ENCODE measurements at regions not wholly inside any gene's neighbourhood (a gene's known extent, or its start where the extent isn't known, plus 50 kb on each side); places are given as distances from the start of the nearest gene placed in this dataset.

GRCh38 chr19:32252333-32252669 lies 93.1 kb upstream of the ZNF507 start:
- TF ChIP-seq YY1 (IDR thresholded peaks at IDR 0.05; ENCODE audit: insufficient read depth, insufficient read length): no peak
- TF ChIP-seq SUZ12 (IDR thresholded peaks at IDR 0.05; ENCODE audit: extremely low read depth, insufficient read depth, insufficient read length): no peak
